ENCODE measurements at regions not wholly inside any gene's neighbourhood (a gene's known extent, or its start where the extent isn't known, plus 50 kb on each side); places are given as distances from the start of the nearest gene placed in this dataset.
A peak's percentile ranks its signal among the peaks of the same experiment; 100 is the strongest.

GRCh38 chr4:27819246-27819645, 958.6 kb downstream of the STIM2 start:
- DNase-seq (ENCODE audit: insufficient read length, low spot score) (no peak), FAIRE-seq (no peak)
- no peak for TF ChIP-seq POLR2A (IDR thresholded peaks at IDR 0.05; ENCODE audit: low read depth, low read length)

DNA sequence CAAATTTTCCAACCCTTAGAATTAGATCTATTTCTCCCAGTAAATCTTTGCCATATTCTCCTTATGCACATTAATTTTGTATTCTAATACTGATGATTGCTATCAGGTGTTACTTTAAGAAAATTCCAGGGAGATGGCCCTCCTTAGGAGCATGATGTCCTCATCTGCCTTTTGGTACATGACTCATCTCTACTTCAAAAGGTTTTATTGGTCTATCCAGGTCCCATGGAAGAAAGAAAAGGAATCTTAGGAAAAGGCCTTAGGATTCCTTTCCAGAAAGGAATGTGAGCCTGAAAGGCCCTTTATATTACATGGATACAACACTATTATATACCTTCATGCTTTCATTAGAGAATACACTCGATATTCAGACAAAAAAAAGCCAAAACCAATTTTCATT, 968.2 kb downstream of the STIM2 start:
- DNase-seq (ENCODE audit: insufficient read length, low spot score) (no peak), FAIRE-seq (no peak)
- no peak for TF ChIP-seq POLR2A (IDR thresholded peaks at IDR 0.05; ENCODE audit: low read depth, low read length)

DNA sequence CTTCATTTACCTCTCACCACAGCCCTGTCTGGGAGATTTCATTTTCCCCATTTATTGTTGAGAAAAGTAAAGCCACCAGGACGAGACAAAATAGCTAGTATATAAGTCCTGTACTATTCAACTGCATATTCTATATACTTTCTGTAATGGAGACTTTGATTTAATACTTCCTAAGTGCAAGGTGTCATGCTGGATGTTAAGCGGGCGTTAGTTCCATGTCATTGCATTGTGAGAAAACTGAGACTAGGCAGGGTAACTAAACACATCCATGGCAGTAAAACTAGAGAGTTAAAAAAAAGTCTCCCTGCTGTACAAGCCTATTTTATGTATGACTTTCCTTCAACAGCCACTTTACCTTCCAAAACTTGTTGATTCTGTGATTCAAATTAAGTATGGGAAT, 969.6 kb downstream of the STIM2 start:
- TF ChIP-seq POLR2A (IDR thresholded peaks at IDR 0.05; ENCODE audit: low read depth, low read length): no peak
- no peak for DNase-seq (ENCODE audit: insufficient read length, low spot score)
- FAIRE-seq: no peak

DNA sequence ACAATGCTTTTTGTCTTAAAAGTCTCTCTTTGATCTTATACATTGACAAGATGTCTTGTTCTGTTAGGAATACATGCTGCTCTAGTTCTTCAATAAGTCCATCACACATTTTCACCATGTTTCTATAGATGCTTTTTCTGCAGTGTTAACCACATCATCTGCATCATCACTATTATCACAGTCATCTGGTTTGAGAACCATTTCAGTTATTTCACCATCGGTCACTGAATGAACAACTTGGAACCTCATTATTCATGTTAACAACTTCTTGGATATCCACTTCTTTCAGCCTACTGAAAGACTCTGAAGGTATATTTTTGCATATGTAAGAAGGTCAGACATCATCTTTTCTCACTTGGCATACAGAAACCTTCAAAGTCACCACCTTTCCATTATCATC, 975.2 kb downstream of the STIM2 start:
- no peak for FAIRE-seq

DNA sequence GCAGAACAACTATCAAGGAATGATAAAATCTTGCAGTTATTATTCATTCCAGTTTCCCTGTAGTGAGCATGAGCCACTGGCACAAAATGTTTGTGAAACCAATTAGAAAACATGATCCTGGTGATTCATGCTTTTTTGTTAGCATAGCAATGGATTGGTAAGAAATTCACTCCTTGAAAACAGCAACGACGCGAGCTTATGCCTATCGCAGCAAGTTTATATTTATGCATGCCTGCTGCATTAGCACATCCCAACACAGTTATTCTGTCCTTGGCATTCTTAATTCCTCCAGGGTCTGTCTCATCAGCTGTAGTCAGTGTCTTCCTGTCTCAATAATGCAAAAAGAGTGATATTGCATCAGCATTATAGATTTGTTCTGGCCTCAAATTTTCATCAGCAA, 975.9 kb downstream of the STIM2 start:
- DNase-seq (ENCODE audit: insufficient read length, low spot score): no peak
- no peak for FAIRE-seq
- no peak for TF ChIP-seq POLR2A (IDR thresholded peaks at IDR 0.05; ENCODE audit: low read depth, low read length)

More for the DNA sequence above, 975.2 kb downstream of the STIM2 start:
- TF ChIP-seq POLR2A (IDR thresholded peaks at IDR 0.05; ENCODE audit: low read depth, low read length): no peak
- DNase-seq (ENCODE audit: insufficient read length, low spot score): no peak

- TF ChIP-seq POLR2A (IDR thresholded peaks at IDR 0.05; ENCODE audit: low read depth, low read length): no peak
- FAIRE-seq (no peak), DNase-seq (ENCODE audit: insufficient read length, low spot score) (no peak)
Observed at GRCh38 chr4:27843776-27844175, 983.1 kb downstream of the STIM2 start.

GRCh38 chr4:27844376-27844775, 983.7 kb downstream of the STIM2 start:
- TF ChIP-seq POLR2A (IDR thresholded peaks at IDR 0.05; ENCODE audit: low read depth, low read length): no peak
- FAIRE-seq (no peak), DNase-seq (ENCODE audit: insufficient read length, low spot score) (no peak)

GRCh38 chr4:27846951-27847350, 986.3 kb downstream of the STIM2 start:
- DNase-seq (ENCODE audit: insufficient read length, low spot score) (no peak), FAIRE-seq (no peak)
- TF ChIP-seq POLR2A (IDR thresholded peaks at IDR 0.05; ENCODE audit: low read depth, low read length): no peak

GRCh38 chr4:27861381-27861787, 1000.7 kb downstream of the STIM2 start:
- TF ChIP-seq POLR2A (IDR thresholded peaks at IDR 0.05; ENCODE audit: low read depth, low read length): no peak
- DNase-seq (ENCODE audit: insufficient read length, low spot score) (peak; percentile 0), FAIRE-seq (no peak)

- DNase-seq (ENCODE audit: insufficient read length, low spot score) (no peak), FAIRE-seq (no peak)
- no peak for TF ChIP-seq POLR2A (IDR thresholded peaks at IDR 0.05; ENCODE audit: low read depth, low read length)
Observed at GRCh38 chr4:27861802-27862201, 1001.2 kb downstream of the STIM2 start.

DNA sequence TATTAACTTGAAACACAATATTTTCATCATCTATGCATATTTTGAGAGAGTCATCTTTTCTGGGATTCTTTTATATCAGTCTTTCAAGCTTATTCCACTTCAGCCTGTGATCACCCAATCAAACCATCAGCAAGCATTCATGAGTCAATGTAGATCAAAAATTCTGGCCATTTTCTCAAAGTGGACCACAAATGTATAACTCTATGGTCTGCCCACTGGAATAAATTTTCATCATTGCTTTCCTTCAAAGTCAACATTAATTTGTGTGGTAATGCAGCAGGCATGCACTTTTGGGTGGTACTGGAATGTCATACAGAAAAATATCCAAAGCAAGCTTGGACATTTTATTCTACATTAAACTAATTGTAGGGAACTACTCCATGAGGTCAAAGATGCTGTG, 1013.0 kb downstream of the STIM2 start:
- no peak for TF ChIP-seq POLR2A (IDR thresholded peaks at IDR 0.05; ENCODE audit: low read depth, low read length)
- no peak for FAIRE-seq
- DNase-seq (ENCODE audit: insufficient read length, low spot score): no peak

- no peak for FAIRE-seq
- no peak for TF ChIP-seq POLR2A (IDR thresholded peaks at IDR 0.05; ENCODE audit: low read depth, low read length)
- no peak for DNase-seq (ENCODE audit: insufficient read length, low spot score)
Observed at GRCh38 chr4:27881705-27882104, 1021.1 kb downstream of the STIM2 start.

- no peak for TF ChIP-seq POLR2A (IDR thresholded peaks at IDR 0.05; ENCODE audit: low read depth, low read length)
- FAIRE-seq: no peak
Observed at GRCh38 chr4:27886120-27886519, 1025.5 kb downstream of the STIM2 start.

GRCh38 chr4:27887646-27888045, 1027.0 kb downstream of the STIM2 start:
- TF ChIP-seq POLR2A (IDR thresholded peaks at IDR 0.05; ENCODE audit: low read depth, low read length): no peak
- FAIRE-seq (no peak), DNase-seq (ENCODE audit: insufficient read length, low spot score) (no peak)

More at GRCh38 chr4:27886120-27886519, 1025.5 kb downstream of the STIM2 start:
- DNase-seq (ENCODE audit: insufficient read length, low spot score): no peak

GRCh38 chr4:27888505-27888904, 1027.9 kb downstream of the STIM2 start:
- FAIRE-seq (no peak), DNase-seq (ENCODE audit: insufficient read length, low spot score) (no peak)
- TF ChIP-seq POLR2A (IDR thresholded peaks at IDR 0.05; ENCODE audit: low read depth, low read length): no peak

DNA sequence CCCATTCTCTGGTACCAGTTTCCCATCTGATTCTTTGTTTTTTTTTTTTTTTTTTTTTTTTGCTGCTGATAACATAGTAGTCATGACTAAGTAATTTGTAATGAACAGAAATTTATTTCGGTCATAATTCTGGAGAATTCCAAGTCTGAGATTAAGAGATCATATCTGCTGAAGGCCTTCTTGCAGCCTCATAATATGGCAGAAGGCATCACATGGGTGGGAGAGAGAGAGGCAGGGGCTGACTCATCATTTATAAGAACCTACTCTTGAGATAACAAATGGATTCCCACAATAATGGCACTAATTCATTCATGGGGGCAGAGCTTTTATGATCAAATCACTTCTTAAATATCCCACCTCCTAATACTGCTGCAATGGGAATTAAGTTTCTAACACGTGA, 1034.3 kb downstream of the STIM2 start:
- FAIRE-seq: no peak
- TF ChIP-seq POLR2A (IDR thresholded peaks at IDR 0.05; ENCODE audit: low read depth, low read length): no peak
- DNase-seq (ENCODE audit: insufficient read length, low spot score): no peak
